T-cell (primary cell): ENCODE measurements at regions not wholly inside any gene's neighbourhood (a gene's known extent, or its start where the extent isn't known, plus 50 kb on each side); places are given as distances from the start of the nearest gene placed in this dataset.

Source experiments
- ATAC-seq, 4 experiments: fragments of 200-7000 bp in 3 of 4; fragments of 150-1000 bp in 1 of 4; cut with Tn5 transposase; replicated peaks in 1 of 4; 1 replicate in 3 of 4; 2 replicates in 1 of 4; pipeline ENCODE4 v1.10.0; 2021; ENCODE audit warnings: moderate library complexity in 3 of 4, mild to moderate bottlenecking in 2 of 4, moderate number of reproducible peaks in 1 of 4
- CTCF ChIA-PET, 2 donors: fragments of 300-600 bp; sonication (Branson Sonifier 250); formaldehyde crosslinking; loops; one replicate each; lab custom pipeline; 2022; ENCODE audit warnings: antibody characterized with exemption in 2 of 2; lab: Charles Lee
- POLR2A ChIA-PET, 2 donors: fragments of 300-600 bp; sonication (Branson Sonifier 250); formaldehyde crosslinking; loops; one replicate each; lab custom pipeline; 2022; ENCODE audit warnings: antibody characterized with exemption in 2 of 2; lab: Charles Lee
- DNase-seq, 35 experiments: peaks; one replicate each; pipeline versions ENCODE4 v3.0.0 to v3.0.0-alpha.2; 2013 to 2023
- H3K27ac ChIP-seq: one replicate; pipeline ENCODE4 v1.5.1; 2013; ENCODE audit warnings: low read length
- H3K27me3 ChIP-seq, 2 experiments: replicated peaks in 1 of 2; 1 replicate in 1 of 2; 2 replicates in 1 of 2; pipeline versions ENCODE4 v1.6.1 to v1.7.0; 2013; ENCODE audit warnings: low read length in 1 of 2, mixed read lengths in 1 of 2; ENCODE audit not compliant: control insufficient read depth in 2 of 2, insufficient read depth in 2 of 2; ENCODE audit errors: extremely low read depth in 1 of 2
- H3K36me3 ChIP-seq, 2 donors: 1 replicate in 1 of 2; 2 replicates in 1 of 2; pipeline versions ENCODE4 v1.6.1 to v1.7.0; 2013; ENCODE audit warnings: low read length in 1 of 2; ENCODE audit not compliant: control insufficient read depth in 2 of 2, insufficient read depth in 1 of 2; ENCODE audit errors: extremely low read depth in 1 of 2
- H3K4me1 ChIP-seq, 2 experiments: 1 replicate in 1 of 2; 2 replicates in 1 of 2; pipeline versions ENCODE4 v1.6.1 to v1.7.0; 2013; ENCODE audit warnings: low read length in 2 of 2, mixed read lengths in 1 of 2; ENCODE audit not compliant: insufficient read depth in 2 of 2, control insufficient read depth in 1 of 2; ENCODE audit errors: extremely low read depth in 1 of 2
- H3K4me3 ChIP-seq, 2 donors: 1 replicate in 1 of 2; 2 replicates in 1 of 2; pipeline versions ENCODE4 v1.5.1 to v1.7.0; 2013; ENCODE audit warnings: mild to moderate bottlenecking in 2 of 2, low read length in 1 of 2, moderate library complexity in 1 of 2; ENCODE audit not compliant: control insufficient read depth in 1 of 2; ENCODE audit errors: extremely low read depth in 1 of 2
- H3K9me3 ChIP-seq: 2 replicates; pipeline ENCODE4 v1.7.0; 2013
- H3K27ac Mint-ChIP-seq, 2 donors: one replicate each; pipeline ENCODE4 v1.8.0; 2020 to 2021; ENCODE audit warnings: mild to moderate bottlenecking in 2 of 2, mixed read lengths in 2 of 2
- H3K27me3 Mint-ChIP-seq, 2 donors: one replicate each; pipeline ENCODE4 v1.8.0; 2021 to 2022; ENCODE audit warnings: mixed read lengths in 2 of 2
- H3K36me3 Mint-ChIP-seq: one replicate; pipeline ENCODE4 v1.8.0; 2021; ENCODE audit warnings: mixed read lengths
- H3K4me1 Mint-ChIP-seq, 3 donors: one replicate each; pipeline ENCODE4 v1.8.0; 2020 to 2022; ENCODE audit warnings: mixed read lengths in 3 of 3, mild to moderate bottlenecking in 1 of 3
- H3K4me3 Mint-ChIP-seq, 3 donors: one replicate each; pipeline ENCODE4 v1.8.0; 2020 to 2022; ENCODE audit warnings: mild to moderate bottlenecking in 3 of 3, mixed read lengths in 3 of 3, moderate library complexity in 3 of 3
- H3K9me3 Mint-ChIP-seq, 3 donors: one replicate each; pipeline ENCODE4 v1.8.0; 2020 to 2022; ENCODE audit warnings: mixed read lengths in 3 of 3
- WGBS: methylation state at CpG from one replicate; pipeline ENCODE4 v1.1.5; 2013; ENCODE audit warnings: missing lambda C conversion rate; ENCODE audit not compliant: insufficient coverage; 5-methylcytosine and 5-hydroxymethylcytosine counted together

- WGBS = 78% methylated on average over 1 of the region's 5 CpGs
- Histone ChIP-seq H3K4me3 (no peak overlapping the region), H3K27ac (no peak overlapping the region), H3K4me1 (no peaks in the 10 kb centered on the region), H3K27me3 (no peaks in the 10 kb centered on the region), H3K36me3 (no peaks in the 10 kb centered on the region), H3K9me3 (no peaks in the 10 kb centered on the region)
- ATAC-seq (no peak), DNase-seq (no peak)
- peaks cover 4 to 23% (median 14%) of the 10 kb centered on the region in 3 donors for H3K9me3 Mint-ChIP-seq
- H3K27ac Mint-ChIP-seq = no peak overlapping the region
- no peaks in the 10 kb centered on the region for H3K27me3 Mint-ChIP-seq
- no peaks in the 10 kb centered on the region for H3K4me1 Mint-ChIP-seq
- ChIA-PET POLR2A (no interaction called here), CTCF (no interaction called here)
- no peaks in the 10 kb centered on the region for H3K36me3 Mint-ChIP-seq
- no peak overlapping the region for H3K4me3 Mint-ChIP-seq
Measured at GRCh38 chr13:67574320-67575233, 344.4 kb upstream of the PCDH9 start.

GRCh38 chr13:67568205-67568604 is 338.1 kb upstream of the PCDH9 start:
- Mint-ChIP-seq H3K9me3 (peaks cover 4 to 13% (median 12%) of the 10 kb centered on the region in 3 donors), H3K27ac (no peak overlapping the region), H3K4me3 (no peak overlapping the region), H3K27me3 (no peaks in the 10 kb centered on the region), H3K4me1 (no peaks in the 10 kb centered on the region), H3K36me3 (no peaks in the 10 kb centered on the region)
- Histone ChIP-seq H3K36me3 (no peaks in the 10 kb centered on the region), H3K4me3 (no peak overlapping the region), H3K27me3 (no peaks in the 10 kb centered on the region), H3K27ac (no peak overlapping the region), H3K4me1 (no peaks in the 10 kb centered on the region), H3K9me3 (no peaks in the 10 kb centered on the region)
- DNase-seq = no peak
- no peak for ATAC-seq
- WGBS = no CpG with 5 or more reads among the region's 4 CpGs
- ChIA-PET CTCF (no interaction called here), POLR2A (no interaction called here)

- ChIA-PET CTCF (no interaction called here), POLR2A (no interaction called here)
- no peak overlapping the region for H3K27ac ChIP-seq
- Mint-ChIP-seq H3K27ac (no peak overlapping the region), H3K9me3 (peaks cover 10 to 27% (median 11%) of the 10 kb centered on the region in 3 donors), H3K36me3 (no peaks in the 10 kb centered on the region), H3K4me1 (no peaks in the 10 kb centered on the region), H3K27me3 (no peaks in the 10 kb centered on the region), H3K4me3 (no peak overlapping the region)
- no CpG with 5 or more reads among the region's 2 CpGs for WGBS
- DNase-seq = no peak
- no peaks in the 10 kb centered on the region for H3K27me3 ChIP-seq
- H3K9me3 ChIP-seq = peaks cover 6% of the 10 kb centered on the region
- ATAC-seq = no peak
- no peaks in the 10 kb centered on the region for H3K4me1 ChIP-seq
- no peaks in the 10 kb centered on the region for H3K36me3 ChIP-seq
- no peak overlapping the region for H3K4me3 ChIP-seq
Measured at GRCh38 chr13:67557642-67558241, 327.6 kb upstream of the PCDH9 start.

- H3K4me3 Mint-ChIP-seq = no peak overlapping the region
- Histone ChIP-seq H3K36me3 (no peaks in the 10 kb centered on the region), H3K9me3 (peaks cover 6% of the 10 kb centered on the region), H3K4me1 (no peaks in the 10 kb centered on the region), H3K27ac (no peak overlapping the region), H3K4me3 (no peak overlapping the region), H3K27me3 (no peaks in the 10 kb centered on the region)
- H3K36me3 Mint-ChIP-seq = no peaks in the 10 kb centered on the region
- no CpG with 5 or more reads among the region's 1 CpG for WGBS
- DNase-seq (no peak), ATAC-seq (no peak)
- POLR2A ChIA-PET = no interaction called here
- no peak overlapping the region for H3K27ac Mint-ChIP-seq
- H3K9me3 Mint-ChIP-seq = peaks cover 10 to 27% (median 11%) of the 10 kb centered on the region in 3 donors
- CTCF ChIA-PET = no interaction called here
- H3K27me3 Mint-ChIP-seq = no peaks in the 10 kb centered on the region
- no peaks in the 10 kb centered on the region for H3K4me1 Mint-ChIP-seq
Measured at GRCh38 chr13:67557118-67557517, 327.0 kb upstream of the PCDH9 start.

GRCh38 chr13:67554746-67555452 is 324.8 kb upstream of the PCDH9 start:
- no peaks in the 10 kb centered on the region for H3K4me1 ChIP-seq
- no peak overlapping the region for H3K4me3 ChIP-seq
- H3K27ac Mint-ChIP-seq = no peak overlapping the region
- H3K4me3 Mint-ChIP-seq = no peak overlapping the region
- H3K36me3 Mint-ChIP-seq = no peaks in the 10 kb centered on the region
- no peaks in the 10 kb centered on the region for H3K4me1 Mint-ChIP-seq
- WGBS = no CpG with 5 or more reads among the region's 6 CpGs
- H3K9me3 ChIP-seq = peaks cover 6% of the 10 kb centered on the region
- no peaks in the 10 kb centered on the region for H3K36me3 ChIP-seq
- POLR2A ChIA-PET = no interaction called here
- no peaks in the 10 kb centered on the region for H3K27me3 ChIP-seq
- no peak overlapping the region for H3K27ac ChIP-seq
- CTCF ChIA-PET = interaction anchor here in 1 of 2 donors (0.6 kb wide), 1 partner anchor 25 kb away, joined by 3 read pairs; no protein-coding TSS in a partner anchor
- DNase-seq (no peak), ATAC-seq (no peak)
- no peaks in the 10 kb centered on the region for H3K27me3 Mint-ChIP-seq
- H3K9me3 Mint-ChIP-seq = peaks cover 9 to 20% (median 12%) of the 10 kb centered on the region in 3 donors

- Mint-ChIP-seq H3K9me3 (peaks cover 9 to 20% (median 12%) of the 10 kb centered on the region in 3 donors), H3K27ac (no peak overlapping the region), H3K36me3 (no peaks in the 10 kb centered on the region), H3K27me3 (no peaks in the 10 kb centered on the region), H3K4me1 (no peaks in the 10 kb centered on the region), H3K4me3 (no peak overlapping the region)
- Histone ChIP-seq H3K36me3 (no peaks in the 10 kb centered on the region), H3K4me1 (no peaks in the 10 kb centered on the region), H3K4me3 (no peak overlapping the region), H3K27ac (no peak overlapping the region), H3K9me3 (peaks cover 6% of the 10 kb centered on the region), H3K27me3 (no peaks in the 10 kb centered on the region)
- ATAC-seq (no peak), DNase-seq (no peak)
- POLR2A ChIA-PET = no interaction called here
- CTCF ChIA-PET = no interaction called here
Measured at GRCh38 chr13:67554286-67554685, 324.1 kb upstream of the PCDH9 start.
